PC-9 (cell line): ENCODE measurements at regions not wholly inside any gene's neighbourhood (a gene's known extent, or its start where the extent isn't known, plus 50 kb on each side); places are given as distances from the start of the nearest gene placed in this dataset.
"Not testable (repeated sequence)": the region's sequence is repeated elsewhere in the genome, so short reads cannot be mapped to it uniquely, and the experiment has no call there.

Source experiments
- BruUV-seq: library from RNA; stranded (reverse); fragments of 400-500 nt; replicated peaks from 2 replicates; lab custom pipeline; 2021; lab: Mats Ljungman, UMichigan
- CTCF ChIA-PET: fragments of 300-600 bp; sonication (Branson Sonifier 250); formaldehyde crosslinking; loops from one replicate; lab custom pipeline; 2022; ENCODE audit warnings: antibody characterized with exemption; lab: Charles Lee
- POLR2A ChIA-PET: fragments of 300-600 bp; sonication (Branson Sonifier 250); formaldehyde crosslinking; loops from one replicate; lab custom pipeline; 2022; ENCODE audit warnings: antibody characterized with exemption; ENCODE audit not compliant: unreplicated experiment; lab: Charles Lee
- DNase-seq, 2 experiments: peaks; one replicate each; pipeline versions ENCODE4 v3.0.0 to v3.0.0-alpha.2; 2015 to 2022; ENCODE audit warnings: mixed read lengths in 1 of 2
- H2AFZ ChIP-seq: fragments of 200-600 bp; sonication (generic); 2 replicates; pipeline ENCODE4 v1.8.1; 2017; ENCODE audit warnings: antibody characterized with exemption
- H3F3A ChIP-seq: fragments of 200-600 bp; sonication (generic); 2 replicates; pipeline ENCODE4 v1.8.1; 2017; ENCODE audit warnings: antibody characterized with exemption, mild to moderate bottlenecking, low read depth; ENCODE audit not compliant: insufficient read depth
- H3K27ac ChIP-seq: fragments of 200-600 bp; sonication (generic); 2 replicates; pipeline ENCODE4 v1.6.1; 2016; ENCODE audit warnings: mixed run types
- H3K27me3 ChIP-seq: fragments of 200-600 bp; sonication (generic); 2 replicates; pipeline ENCODE4 v1.6.1; 2016; ENCODE audit warnings: low read depth, mixed run types; ENCODE audit not compliant: insufficient read depth
- H3K36me3 ChIP-seq: fragments of 200-600 bp; sonication (generic); 2 replicates; pipeline ENCODE4 v1.6.1; 2016; ENCODE audit warnings: low read depth, mixed run types
- H3K4me1 ChIP-seq: fragments of 200-600 bp; sonication (generic); replicated peaks from 2 replicates; pipeline ENCODE4 v1.6.1; 2016; ENCODE audit warnings: mixed run types; ENCODE audit not compliant: insufficient read depth
- H3K4me2 ChIP-seq: fragments of 200-600 bp; sonication (generic); 2 replicates; pipeline ENCODE4 v1.6.1; 2017; ENCODE audit warnings: mixed run types
- H3K4me3 ChIP-seq: fragments of 200-600 bp; sonication (generic); 2 replicates; pipeline ENCODE4 v1.6.1; 2016; ENCODE audit warnings: mixed run types
- H3K79me2 ChIP-seq: fragments of 200-600 bp; sonication (generic); 2 replicates; pipeline ENCODE4 v1.6.1; 2017; ENCODE audit warnings: low read depth, mixed run types
- H3K9me2 ChIP-seq: fragments of 200-600 bp; sonication (generic); 2 replicates; pipeline ENCODE4 v1.8.1; 2017; ENCODE audit warnings: mild to moderate bottlenecking; ENCODE audit not compliant: insufficient read depth
- H3K9me3 ChIP-seq: fragments of 200-600 bp; sonication (generic); 2 replicates; pipeline ENCODE4 v1.8.1; 2016; ENCODE audit warnings: low read depth; ENCODE audit not compliant: insufficient read depth
- H4K20me1 ChIP-seq: fragments of 200-600 bp; sonication (generic); 2 replicates; pipeline ENCODE4 v1.8.1; 2017; ENCODE audit not compliant: insufficient read depth
- CTCF ChIP-seq: fragments of 200-600 bp; sonication (generic); conservative IDR thresholded peaks from 2 replicates; pipeline ENCODE4 v1.6.1; 2017; ENCODE audit warnings: mixed run types, antibody characterized with exemption, mild to moderate bottlenecking, moderate library complexity
- EZH2 ChIP-seq: fragments of 200-600 bp; sonication (generic); IDR thresholded peaks from 2 replicates; pipeline ENCODE4 v1.8.0; 2017; ENCODE audit warnings: antibody characterized with exemption, low read depth
- intact Hi-C: fragments of 100-400 bp; cut with micrococcal nuclease; formaldehyde crosslinking; loops from one replicate; pipeline ENCODE4 v1.10.0; 2022; ENCODE audit not compliant: unreplicated experiment

GRCh38 chr12:131271724-131272123 is 318.0 kb downstream of the ADGRD1 start:
- H3K27ac ChIP-seq, result no peak overlapping the region
- ChIA-PET POLR2A (no interaction called here), CTCF (no interaction called here)
- H4K20me1 ChIP-seq, result no peaks in the 10 kb centered on the region
- H3K4me3 ChIP-seq, result no peak overlapping the region
- no peak overlapping the region for H2AFZ ChIP-seq
- TF ChIP-seq EZH2 (no peak), CTCF (no peak)
- intact Hi-C loops, result no loop called here
- no peaks in the 10 kb centered on the region for H3K36me3 ChIP-seq
- H3K9me2 ChIP-seq, result no peaks in the 10 kb centered on the region
- no peak overlapping the region for H3K4me2 ChIP-seq
- DNase-seq, result no peak
- no peaks in the 10 kb centered on the region for H3F3A ChIP-seq
- H3K79me2 ChIP-seq, result no peaks in the 10 kb centered on the region
- H3K9me3 ChIP-seq, result no peaks in the 10 kb centered on the region
- BruUV-seq, result no TSS peak
- peaks cover 49% of the 10 kb centered on the region for H3K27me3 ChIP-seq
- no peaks in the 10 kb centered on the region for H3K4me1 ChIP-seq

- H3K4me3 ChIP-seq, H3K27ac ChIP-seq, H3F3A ChIP-seq, H3K9me2 ChIP-seq, H4K20me1 ChIP-seq, H3K36me3 ChIP-seq, intact Hi-C loops, H3K9me3 ChIP-seq, DNase-seq, H3K79me2 ChIP-seq, CTCF ChIA-PET, BruUV-seq, H3K4me2 ChIP-seq, H2AFZ ChIP-seq, POLR2A ChIA-PET, H3K4me1 ChIP-seq: not testable (repeated sequence)
- H3K27me3 ChIP-seq, result peaks cover 48% of the 10 kb centered on the region
Measured at GRCh38 chr12:131272283-131272814, 318.6 kb downstream of the ADGRD1 start.

GRCh38 chr12:131273291-131273845 is 319.7 kb downstream of the ADGRD1 start:
- Histone ChIP-seq H3K36me3 (no peaks in the 10 kb centered on the region), H3K27ac (no peak overlapping the region), H3K9me2 (no peaks in the 10 kb centered on the region), H4K20me1 (no peaks in the 10 kb centered on the region), H3K27me3 (peaks cover 44% of the 10 kb centered on the region), H3K4me3 (no peak overlapping the region), H3F3A (no peaks in the 10 kb centered on the region), H3K4me2 (no peak overlapping the region), H2AFZ (no peak overlapping the region), H3K4me1 (no peaks in the 10 kb centered on the region), H3K9me3 (no peaks in the 10 kb centered on the region), H3K79me2 (no peaks in the 10 kb centered on the region)
- ChIA-PET POLR2A (no interaction called here), CTCF (no interaction called here)
- intact Hi-C loops, result no loop called here
- DNase-seq, result no peak
- BruUV-seq, result no TSS peak
- TF ChIP-seq EZH2, result no peak
- TF ChIP-seq CTCF, result no peak

GRCh38 chr12:131274061-131274460 is 320.4 kb downstream of the ADGRD1 start:
- BruUV-seq, result no TSS peak
- H2AFZ ChIP-seq, result no peak overlapping the region

More at GRCh38 chr12:131274061-131274460, 320.4 kb downstream of the ADGRD1 start:
- no peaks in the 10 kb centered on the region for H3F3A ChIP-seq
- no peaks in the 10 kb centered on the region for H3K79me2 ChIP-seq
- no peak overlapping the region for H3K4me2 ChIP-seq
- ChIA-PET POLR2A (no interaction called here), CTCF (no interaction called here)
- H4K20me1 ChIP-seq, result no peaks in the 10 kb centered on the region
- no peak for DNase-seq
- H3K9me3 ChIP-seq, result no peaks in the 10 kb centered on the region
- peaks cover 50% of the 10 kb centered on the region for H3K27me3 ChIP-seq
- intact Hi-C loops, result no loop called here
- no peak overlapping the region for H3K4me3 ChIP-seq
- H3K36me3 ChIP-seq, result no peaks in the 10 kb centered on the region
- no peak overlapping the region for H3K27ac ChIP-seq
- no peaks in the 10 kb centered on the region for H3K9me2 ChIP-seq
- TF ChIP-seq EZH2 (no peak), CTCF (no peak)
- H3K4me1 ChIP-seq, result no peaks in the 10 kb centered on the region
